Body of pancreas (tissue), 4 donors: ENCODE measurements at regions not wholly inside any gene's neighbourhood (a gene's known extent, or its start where the extent isn't known, plus 50 kb on each side); places are given as distances from the start of the nearest gene placed in this dataset.

Source experiments
- ATAC-seq: fragments of 150-250 bp; one replicate; pipeline ENCODE4 v1.9.1; 2016
- DNase-seq, 4 donors: peaks; one replicate each; pipeline ENCODE4 v3.0.0-alpha.2; 2019
- H3K27ac ChIP-seq, 4 donors: fragments of 200-600 bp; sonication (generic); 1 replicate in 3 of 4; 2 replicates in 1 of 4; pipeline versions ENCODE4 v1.5.1 to v1.6.1; 2016 to 2019; ENCODE audit warnings: mild to moderate bottlenecking in 1 of 4, mixed read lengths in 1 of 4, moderate library complexity in 1 of 4
- H3K27me3 ChIP-seq, 2 donors: fragments of 200-600 bp; sonication (generic); one replicate each; pipeline ENCODE4 v1.6.0; 2016; ENCODE audit warnings: mild to moderate bottlenecking in 1 of 2
- H3K36me3 ChIP-seq, 2 donors: fragments of 200-600 bp; sonication (generic); replicated peaks in 1 of 2; 2 replicates each; pipeline ENCODE4 v1.5.1; 2016; ENCODE audit warnings: low read depth in 2 of 2; ENCODE audit not compliant: insufficient read depth in 1 of 2
- H3K4me1 ChIP-seq: fragments of 200-600 bp; sonication (generic); one replicate; pipeline ENCODE4 v1.6.0; 2016
- H3K4me3 ChIP-seq, 2 donors: fragments of 200-600 bp; sonication (generic); 1 replicate in 1 of 2; 2 replicates in 1 of 2; pipeline ENCODE4 v1.5.1; 2016 to 2019
- H3K9me3 ChIP-seq, 3 donors: fragments of 200-600 bp; sonication (generic); 1 replicate in 2 of 3; 2 replicates in 1 of 3; pipeline ENCODE4 v1.5.1; 2016
- POLR2A ChIP-seq, 3 donors: fragments of 450-650 bp; IDR thresholded peaks; one replicate each; pipeline ENCODE4 v1.6.1; 2016; ENCODE audit warnings: antibody characterized with exemption in 3 of 3, mild to moderate bottlenecking in 2 of 3
- WGBS, 2 donors: methylation state at CpG; one replicate each; pipeline ENCODE4 v1.1.5; 2017; 5-methylcytosine and 5-hydroxymethylcytosine counted together
- intact Hi-C: fragments of 100-400 bp; cut with DNase I; formaldehyde crosslinking; loops from one replicate; pipeline ENCODE4 v1.15.1; 2023
- TF ChIP-seq, protein P1 (sequence below), 7 experiments: fragments of 450-650 bp in 4 of 7; fragments of 200-600 bp in 3 of 7; sonication (generic) in 3 of 7; IDR thresholded peaks; one replicate each; pipeline ENCODE4 v1.5.1; 2016 to 2019; ENCODE audit warnings: antibody characterized with exemption in 7 of 7

DNA sequence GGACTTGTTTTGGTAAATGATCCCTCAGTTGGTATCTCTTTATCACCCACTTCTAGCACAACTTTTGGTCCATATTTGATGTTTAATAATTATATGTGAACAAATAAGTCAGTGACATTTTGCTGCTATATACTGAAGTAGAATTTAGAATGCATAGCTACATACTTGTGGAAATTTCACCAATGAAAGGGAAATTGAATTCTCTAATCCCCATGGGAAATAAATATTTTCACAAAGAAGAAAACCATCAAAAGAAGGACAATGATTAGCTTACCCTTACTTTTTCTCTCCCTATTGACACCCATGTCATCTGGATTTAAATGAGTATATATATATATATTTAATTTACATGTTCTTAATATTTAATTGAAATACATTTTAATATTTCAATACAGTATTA is 94.3 kb upstream of the DAB2 start:
- TF ChIP-seq, protein P1, sequence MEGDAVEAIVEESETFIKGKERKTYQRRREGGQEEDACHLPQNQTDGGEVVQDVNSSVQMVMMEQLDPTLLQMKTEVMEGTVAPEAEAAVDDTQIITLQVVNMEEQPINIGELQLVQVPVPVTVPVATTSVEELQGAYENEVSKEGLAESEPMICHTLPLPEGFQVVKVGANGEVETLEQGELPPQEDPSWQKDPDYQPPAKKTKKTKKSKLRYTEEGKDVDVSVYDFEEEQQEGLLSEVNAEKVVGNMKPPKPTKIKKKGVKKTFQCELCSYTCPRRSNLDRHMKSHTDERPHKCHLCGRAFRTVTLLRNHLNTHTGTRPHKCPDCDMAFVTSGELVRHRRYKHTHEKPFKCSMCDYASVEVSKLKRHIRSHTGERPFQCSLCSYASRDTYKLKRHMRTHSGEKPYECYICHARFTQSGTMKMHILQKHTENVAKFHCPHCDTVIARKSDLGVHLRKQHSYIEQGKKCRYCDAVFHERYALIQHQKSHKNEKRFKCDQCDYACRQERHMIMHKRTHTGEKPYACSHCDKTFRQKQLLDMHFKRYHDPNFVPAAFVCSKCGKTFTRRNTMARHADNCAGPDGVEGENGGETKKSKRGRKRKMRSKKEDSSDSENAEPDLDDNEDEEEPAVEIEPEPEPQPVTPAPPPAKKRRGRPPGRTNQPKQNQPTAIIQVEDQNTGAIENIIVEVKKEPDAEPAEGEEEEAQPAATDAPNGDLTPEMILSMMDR (IDR thresholded peaks at IDR 0.05): no peak
- no peak for TF ChIP-seq POLR2A (IDR thresholded peaks at IDR 0.05)

DNA sequence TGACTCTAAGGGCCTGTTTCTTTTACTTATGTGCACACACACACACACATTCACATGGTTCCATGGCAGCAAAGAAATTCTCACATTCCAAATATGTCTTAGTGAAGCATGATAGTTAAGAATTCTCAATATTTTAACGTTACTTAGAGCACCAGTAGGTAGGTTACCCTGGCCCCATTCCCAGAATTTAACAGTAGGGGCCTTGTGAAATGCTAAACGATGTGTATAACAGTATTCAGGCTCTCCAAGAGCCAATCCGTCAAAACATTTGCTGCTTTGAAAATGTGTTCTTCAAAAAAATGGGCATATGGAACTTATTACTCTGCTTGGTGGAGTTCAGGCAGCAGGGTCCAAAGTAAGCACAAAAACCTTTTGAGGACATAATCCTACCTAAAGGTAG is 93.7 kb upstream of the DAB2 start:
- TF ChIP-seq, protein P1 (IDR thresholded peaks at IDR 0.05): no peak
- no peak for TF ChIP-seq POLR2A (IDR thresholded peaks at IDR 0.05)
- ATAC-seq (no peak), DNase-seq (no peak)
- H3K27ac ChIP-seq: peak overlapping the region in 1 of 4 donors; percentile 1
- no peaks in the 10 kb centered on the region for H3K36me3 ChIP-seq
- peaks cover 7% of the 10 kb centered on the region for H3K4me1 ChIP-seq
- WGBS, 2 donors: 25 to 30% methylated on average over 3 of the region's 3 CpGs
- no peaks in the 10 kb centered on the region for H3K27me3 ChIP-seq
- H3K4me3 ChIP-seq: no peak overlapping the region
- H3K9me3 ChIP-seq: no peaks in the 10 kb centered on the region
- intact Hi-C loops: no loop called here

More for the DNA sequence above, 94.3 kb upstream of the DAB2 start:
- H3K27me3 ChIP-seq: no peaks in the 10 kb centered on the region
- DNase-seq (no peak), ATAC-seq (no peak)
- peaks cover 7% of the 10 kb centered on the region for H3K4me1 ChIP-seq
- intact Hi-C loops: no loop called here
- H3K9me3 ChIP-seq: no peaks in the 10 kb centered on the region
- no peaks in the 10 kb centered on the region for H3K36me3 ChIP-seq
- H3K27ac ChIP-seq: no peak overlapping the region
- H3K4me3 ChIP-seq: no peak overlapping the region

DNA sequence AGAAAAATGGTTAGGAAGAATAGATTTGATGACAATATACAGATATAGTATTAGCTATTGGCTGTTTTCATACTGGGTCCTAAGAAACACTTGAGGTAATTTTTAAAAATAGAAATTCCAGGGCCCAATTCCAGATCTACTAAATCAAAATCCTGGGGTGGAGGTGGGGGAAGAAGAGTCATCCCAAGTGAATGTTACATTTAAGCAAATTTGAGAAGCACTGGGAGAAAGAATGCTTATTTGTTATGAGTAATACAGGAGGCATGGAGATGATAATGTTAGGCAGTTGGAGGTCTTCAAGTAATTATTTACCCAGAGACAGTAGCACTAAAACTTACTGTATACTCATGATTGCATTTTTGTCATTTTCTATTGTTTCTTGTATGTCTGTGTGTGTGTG is 93.0 kb upstream of the DAB2 start:
- Histone ChIP-seq H3K4me1 (peaks cover 7% of the 10 kb centered on the region), H3K27ac (no peak overlapping the region), H3K36me3 (no peaks in the 10 kb centered on the region), H3K4me3 (no peak overlapping the region), H3K9me3 (no peaks in the 10 kb centered on the region), H3K27me3 (no peaks in the 10 kb centered on the region)
- ATAC-seq (no peak), DNase-seq (no peak)
- intact Hi-C loops: no loop called here
- TF ChIP-seq, protein P1 (IDR thresholded peaks at IDR 0.05): no peak
- no peak for TF ChIP-seq POLR2A (IDR thresholded peaks at IDR 0.05)

DNA sequence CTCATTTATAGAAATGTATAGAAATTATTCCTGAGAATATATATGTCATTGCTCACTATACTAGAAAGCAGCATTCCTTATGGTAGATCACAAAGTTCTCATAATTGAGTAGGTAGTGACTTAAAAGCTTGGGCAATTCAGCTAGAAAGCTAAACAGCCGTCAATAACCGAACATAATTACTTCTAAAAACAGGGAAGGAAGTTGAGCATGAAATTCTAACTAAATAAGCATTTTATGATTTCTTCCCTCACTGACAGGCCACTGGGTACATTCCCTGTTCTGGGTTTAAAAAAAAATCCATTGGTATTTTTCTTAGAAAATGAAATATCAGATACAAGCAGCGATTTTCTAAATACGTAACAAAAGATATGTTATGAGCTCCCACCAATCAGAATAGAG is 91.1 kb upstream of the DAB2 start:
- ATAC-seq: no peak
- Histone ChIP-seq H3K9me3 (no peaks in the 10 kb centered on the region), H3K27ac (no peak overlapping the region), H3K36me3 (no peaks in the 10 kb centered on the region), H3K4me3 (no peak overlapping the region), H3K27me3 (no peaks in the 10 kb centered on the region), H3K4me1 (peaks cover 7% of the 10 kb centered on the region)
- intact Hi-C loops: no loop called here
- TF ChIP-seq POLR2A (IDR thresholded peaks at IDR 0.05): no peak
- TF ChIP-seq, protein P1 (IDR thresholded peaks at IDR 0.05): no peak
- DNase-seq: no peak
- WGBS, 2 donors: 68 to 81% methylated on average over 4 of the region's 4 CpGs

DNA sequence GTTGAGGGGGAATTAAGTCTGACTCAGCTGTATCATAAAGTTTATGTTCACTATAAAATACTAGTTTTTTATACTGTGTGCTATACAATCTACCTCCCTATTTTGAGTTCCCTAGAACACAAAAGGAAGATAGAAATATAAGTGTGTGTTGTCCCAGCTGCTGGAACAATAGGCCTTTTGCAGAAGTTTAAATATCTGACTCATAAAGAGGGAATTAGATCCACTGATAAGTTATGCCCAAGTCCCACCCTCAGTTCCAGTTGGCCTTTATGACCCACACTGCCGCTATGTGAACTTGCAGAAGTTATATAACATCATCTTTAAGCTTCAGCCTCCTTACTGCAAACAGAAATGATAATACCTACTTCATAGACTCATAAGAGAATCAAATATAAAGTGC is 88.5 kb upstream of the DAB2 start:
- no peak for DNase-seq
- Histone ChIP-seq H3K36me3 (no peaks in the 10 kb centered on the region), H3K4me1 (no peaks in the 10 kb centered on the region), H3K27me3 (no peaks in the 10 kb centered on the region), H3K27ac (no peak overlapping the region), H3K9me3 (no peaks in the 10 kb centered on the region), H3K4me3 (no peak overlapping the region)
- intact Hi-C loops: no loop called here
- no peak for TF ChIP-seq POLR2A (IDR thresholded peaks at IDR 0.05)
- TF ChIP-seq, protein P1 (IDR thresholded peaks at IDR 0.05): no peak
- WGBS, 2 donors: 74 to 75% methylated on average over 1 of the region's 1 CpG
- no peak for ATAC-seq
